Neural cell (in vitro differentiated cells): ENCODE measurements at regions not wholly inside any gene's neighbourhood (a gene's known extent, or its start where the extent isn't known, plus 50 kb on each side); places are given as distances from the start of the nearest gene placed in this dataset.

Experiments used
- H2AFZ ChIP-seq: fragments of 200-600, 300-800 bp; sonication (generic), shearing (Covaris generic); 2 replicates; pipeline ENCODE4 v1.6.0; 2014; ENCODE audit warnings: low read depth, mild to moderate bottlenecking, antibody characterized with exemption, low read length, moderate library complexity
- H3F3A ChIP-seq: fragments of 200-600 bp; shearing (Covaris generic); 2 replicates; pipeline ENCODE4 v1.6.1; 2016; ENCODE audit warnings: mild to moderate bottlenecking, moderate library complexity, mixed read lengths, antibody characterized with exemption, low read length; ENCODE audit not compliant: insufficient read depth, poor library complexity, severe bottlenecking
- H3K27ac ChIP-seq: fragments of 200-600, 300-800 bp; sonication (generic), shearing (Covaris generic); 2 replicates; pipeline ENCODE4 v1.5.1; 2014; ENCODE audit warnings: mild to moderate bottlenecking, low read length, moderate library complexity
- H3K27me3 ChIP-seq: fragments of 300-800, 200-600 bp; sonication (generic), shearing (Covaris generic); 2 replicates; pipeline ENCODE4 v1.6.0; 2014; ENCODE audit warnings: mild to moderate bottlenecking, low read depth, low read length, moderate library complexity; ENCODE audit not compliant: insufficient read depth
- H3K36me3 ChIP-seq: fragments of 300-800, 200-600 bp; sonication (generic), shearing (Covaris generic); 2 replicates; pipeline ENCODE4 v1.5.1; 2014; ENCODE audit warnings: mild to moderate bottlenecking, antibody characterized with exemption, low read length, moderate library complexity; ENCODE audit not compliant: insufficient read depth
- H3K4me2 ChIP-seq: fragments of 300-800, 200-600 bp; sonication (generic), shearing (Covaris generic); 2 replicates; pipeline ENCODE4 v1.6.0; 2014; ENCODE audit warnings: mild to moderate bottlenecking, low read length
- H3K4me3 ChIP-seq: fragments of 300-800, 200-600 bp; sonication (generic), shearing (Covaris generic); 2 replicates; pipeline ENCODE4 v1.5.1; 2014; ENCODE audit warnings: mild to moderate bottlenecking, low read length, moderate library complexity
- H3K79me2 ChIP-seq: fragments of 200-600 bp; shearing (Covaris generic); replicated peaks from 2 replicates; pipeline ENCODE4 v1.6.0; 2014; ENCODE audit warnings: mild to moderate bottlenecking, low read length, moderate library complexity; ENCODE audit not compliant: insufficient read depth
- H3K9ac ChIP-seq: fragments of 300-800, 200-600 bp; sonication (generic), shearing (Covaris generic); 2 replicates; pipeline ENCODE4 v1.6.1; 2016; ENCODE audit warnings: mild to moderate bottlenecking, low read length, mixed read lengths
- H3K9me2 ChIP-seq: fragments of 200-600 bp; shearing (Covaris generic); 2 replicates; pipeline ENCODE4 v1.6.1; 2016; ENCODE audit warnings: mild to moderate bottlenecking, low read length, mixed read lengths; ENCODE audit not compliant: insufficient read depth
- H3K9me3 ChIP-seq: fragments of 200-600, 300-800 bp; sonication (generic), shearing (Covaris generic); 2 replicates; pipeline ENCODE4 v1.6.1; 2016; ENCODE audit warnings: mild to moderate bottlenecking, mixed run types, low read length, moderate library complexity, mixed read lengths
- H4K20me1 ChIP-seq: fragments of 200-600 bp; shearing (Covaris generic); 2 replicates; pipeline ENCODE4 v1.6.1; 2016; ENCODE audit warnings: mild to moderate bottlenecking, mixed run types; ENCODE audit not compliant: insufficient read depth
- CTCF ChIP-seq: fragments of 450-650 bp; IDR thresholded peaks from 2 replicates; pipeline ENCODE4 v1.5.1; 2014; ENCODE audit warnings: antibody characterized with exemption, mild to moderate bottlenecking, moderate library complexity; ENCODE audit not compliant: poor library complexity, severe bottlenecking
- EP300 ChIP-seq: fragments of 450-650 bp; conservative IDR thresholded peaks from 2 replicates; pipeline ENCODE4 v1.6.1; 2014; ENCODE audit warnings: antibody characterized with exemption, mild to moderate bottlenecking, moderate library complexity; ENCODE audit not compliant: poor library complexity, severe bottlenecking
- EZH2 ChIP-seq: fragments of 200-600, 300-800 bp; shearing (Covaris generic), sonication (generic); IDR thresholded peaks from 2 replicates; pipeline ENCODE4 v1.6.1; 2014; ENCODE audit warnings: antibody characterized with exemption, low read length, borderline replicate concordance, mild to moderate bottlenecking; ENCODE audit not compliant: insufficient read depth, poor library complexity, severe bottlenecking
- MXI1 ChIP-seq: fragments of 450-650 bp; conservative IDR thresholded peaks from 2 replicates; pipeline ENCODE4 v1.6.1; 2014; ENCODE audit warnings: antibody characterized with exemption, mild to moderate bottlenecking; ENCODE audit not compliant: poor library complexity, severe bottlenecking
- POLR2AphosphoS5 ChIP-seq: IDR thresholded peaks from 2 replicates; pipeline ENCODE4 v1.6.1; 2012
- RAD21 ChIP-seq: fragments of 450-650 bp; conservative IDR thresholded peaks from 2 replicates; pipeline ENCODE4 v1.6.1; 2014; ENCODE audit warnings: antibody characterized with exemption, mild to moderate bottlenecking, moderate library complexity
- REST ChIP-seq: IDR thresholded peaks from 2 replicates; pipeline ENCODE4 v1.6.1; 2012; ENCODE audit warnings: borderline replicate concordance
- SMC3 ChIP-seq: fragments of 450-650 bp; conservative IDR thresholded peaks from 2 replicates; pipeline ENCODE4 v1.6.1; 2014; ENCODE audit warnings: antibody characterized with exemption, mild to moderate bottlenecking, moderate library complexity; ENCODE audit not compliant: poor library complexity
- TAF1 ChIP-seq: IDR thresholded peaks from 2 replicates; pipeline ENCODE4 v1.6.1; 2012; ENCODE audit warnings: low read depth

GRCh38 chr9:73446306-73446705 lies 294.6 kb downstream of the ANXA1 start:
- Histone ChIP-seq H3K27me3 (no peaks in the 10 kb centered on the region), H3K36me3 (no peaks in the 10 kb centered on the region), H2AFZ (no peak overlapping the region), H3K9ac (no peak overlapping the region), H4K20me1 (no peaks in the 10 kb centered on the region), H3K79me2 (no peaks in the 10 kb centered on the region), H3K4me2 (no peak overlapping the region), H3K27ac (no peak overlapping the region), H3K4me3 (no peak overlapping the region), H3K9me3 (no peaks in the 10 kb centered on the region), H3F3A (no peaks in the 10 kb centered on the region), H3K9me2 (no peaks in the 10 kb centered on the region)
- TF ChIP-seq REST (no peak), EZH2 (no peak), MXI1 (no peak), POLR2AphosphoS5 (no peak), SMC3 (no peak), CTCF (no peak), EP300 (no peak), TAF1 (no peak), RAD21 (no peak)

DNA sequence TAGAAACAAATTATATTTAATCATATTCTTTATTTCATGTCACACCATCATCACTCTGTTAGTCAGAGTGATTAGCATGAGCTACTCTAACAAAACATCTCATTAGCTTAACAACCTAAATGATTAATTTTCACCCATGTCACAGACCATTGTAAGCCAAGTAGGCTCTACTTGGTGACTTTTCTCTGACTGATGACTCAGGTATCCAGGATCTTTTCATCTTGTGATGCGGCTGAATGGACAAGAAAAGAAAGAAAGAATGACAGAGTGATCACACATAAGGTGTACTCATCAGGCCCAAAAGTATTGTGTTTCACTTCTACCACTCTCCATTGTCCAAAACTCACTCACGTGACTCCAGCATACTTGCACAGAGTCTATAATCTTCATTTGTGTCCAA lies 299.3 kb downstream of the ANXA1 start:
- no peaks in the 10 kb centered on the region for H3K9me2 ChIP-seq
- no peak overlapping the region for H3K27ac ChIP-seq
- H3K4me3 ChIP-seq, result no peak overlapping the region
- no peaks in the 10 kb centered on the region for H3K9me3 ChIP-seq
- no peaks in the 10 kb centered on the region for H3K27me3 ChIP-seq
- TF ChIP-seq EP300 (no peak), REST (no peak), POLR2AphosphoS5 (no peak), MXI1 (no peak), EZH2 (no peak), SMC3 (no peak), RAD21 (no peak), TAF1 (no peak), CTCF (no peak)
- H3K4me2 ChIP-seq, result no peak overlapping the region
- no peaks in the 10 kb centered on the region for H3K36me3 ChIP-seq
- no peak overlapping the region for H2AFZ ChIP-seq
- no peaks in the 10 kb centered on the region for H3F3A ChIP-seq
- H4K20me1 ChIP-seq, result no peaks in the 10 kb centered on the region
- H3K9ac ChIP-seq, result no peak overlapping the region
- no peaks in the 10 kb centered on the region for H3K79me2 ChIP-seq
